ENCODE measurements at regions not wholly inside any gene's neighbourhood (a gene's known extent, or its start where the extent isn't known, plus 50 kb on each side); places are given as distances from the start of the nearest gene placed in this dataset.

DNA sequence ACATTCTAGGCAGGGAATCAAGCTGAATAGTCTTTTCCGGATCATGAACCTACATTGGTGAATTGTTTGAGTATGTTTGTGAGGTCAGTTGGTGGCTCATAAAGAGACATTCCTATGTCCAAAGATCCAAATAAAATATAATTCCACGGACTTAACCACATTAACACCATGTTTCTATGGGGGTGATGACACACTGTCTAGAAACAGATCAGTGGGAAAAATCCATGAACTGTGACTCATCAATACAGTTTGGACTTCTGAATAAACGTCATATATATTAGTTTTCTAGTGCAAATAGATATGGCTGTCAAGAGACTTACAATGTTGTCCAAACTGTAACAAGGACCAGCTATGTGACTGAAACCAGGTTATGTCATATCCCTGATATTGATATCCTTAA is 509.9 kb upstream of the TYRP1 start:
- TF ChIP-seq ZNF146 (tag by site-specific recombination; IDR thresholded peaks at IDR 0.05) = no peak
- TF ChIP-seq, protein P1, sequence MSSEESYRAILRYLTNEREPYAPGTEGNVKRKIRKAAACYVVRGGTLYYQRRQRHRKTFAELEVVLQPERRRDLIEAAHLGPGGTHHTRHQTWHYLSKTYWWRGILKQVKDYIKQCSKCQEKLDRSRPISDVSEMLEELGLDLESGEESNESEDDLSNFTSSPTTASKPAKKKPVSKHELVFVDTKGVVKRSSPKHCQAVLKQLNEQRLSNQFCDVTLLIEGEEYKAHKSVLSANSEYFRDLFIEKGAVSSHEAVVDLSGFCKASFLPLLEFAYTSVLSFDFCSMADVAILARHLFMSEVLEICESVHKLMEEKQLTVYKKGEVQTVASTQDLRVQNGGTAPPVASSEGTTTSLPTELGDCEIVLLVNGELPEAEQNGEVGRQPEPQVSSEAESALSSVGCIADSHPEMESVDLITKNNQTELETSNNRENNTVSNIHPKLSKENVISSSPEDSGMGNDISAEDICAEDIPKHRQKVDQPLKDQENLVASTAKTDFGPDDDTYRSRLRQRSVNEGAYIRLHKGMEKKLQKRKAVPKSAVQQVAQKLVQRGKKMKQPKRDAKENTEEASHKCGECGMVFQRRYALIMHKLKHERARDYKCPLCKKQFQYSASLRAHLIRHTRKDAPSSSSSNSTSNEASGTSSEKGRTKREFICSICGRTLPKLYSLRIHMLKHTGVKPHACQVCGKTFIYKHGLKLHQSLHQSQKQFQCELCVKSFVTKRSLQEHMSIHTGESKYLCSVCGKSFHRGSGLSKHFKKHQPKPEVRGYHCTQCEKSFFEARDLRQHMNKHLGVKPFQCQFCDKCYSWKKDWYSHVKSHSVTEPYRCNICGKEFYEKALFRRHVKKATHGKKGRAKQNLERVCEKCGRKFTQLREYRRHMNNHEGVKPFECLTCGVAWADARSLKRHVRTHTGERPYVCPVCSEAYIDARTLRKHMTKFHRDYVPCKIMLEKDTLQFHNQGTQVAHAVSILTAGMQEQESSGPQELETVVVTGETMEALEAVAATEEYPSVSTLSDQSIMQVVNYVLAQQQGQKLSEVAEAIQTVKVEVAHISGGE (tag by site-specific recombination; conservative IDR thresholded peaks at IDR 0.05; ENCODE audit: low read depth) = no peak
- no peak for TF ChIP-seq EGR2 (tag by site-specific recombination; IDR thresholded peaks at IDR 0.05; ENCODE audit: low read depth)
- TF ChIP-seq, protein P2, sequence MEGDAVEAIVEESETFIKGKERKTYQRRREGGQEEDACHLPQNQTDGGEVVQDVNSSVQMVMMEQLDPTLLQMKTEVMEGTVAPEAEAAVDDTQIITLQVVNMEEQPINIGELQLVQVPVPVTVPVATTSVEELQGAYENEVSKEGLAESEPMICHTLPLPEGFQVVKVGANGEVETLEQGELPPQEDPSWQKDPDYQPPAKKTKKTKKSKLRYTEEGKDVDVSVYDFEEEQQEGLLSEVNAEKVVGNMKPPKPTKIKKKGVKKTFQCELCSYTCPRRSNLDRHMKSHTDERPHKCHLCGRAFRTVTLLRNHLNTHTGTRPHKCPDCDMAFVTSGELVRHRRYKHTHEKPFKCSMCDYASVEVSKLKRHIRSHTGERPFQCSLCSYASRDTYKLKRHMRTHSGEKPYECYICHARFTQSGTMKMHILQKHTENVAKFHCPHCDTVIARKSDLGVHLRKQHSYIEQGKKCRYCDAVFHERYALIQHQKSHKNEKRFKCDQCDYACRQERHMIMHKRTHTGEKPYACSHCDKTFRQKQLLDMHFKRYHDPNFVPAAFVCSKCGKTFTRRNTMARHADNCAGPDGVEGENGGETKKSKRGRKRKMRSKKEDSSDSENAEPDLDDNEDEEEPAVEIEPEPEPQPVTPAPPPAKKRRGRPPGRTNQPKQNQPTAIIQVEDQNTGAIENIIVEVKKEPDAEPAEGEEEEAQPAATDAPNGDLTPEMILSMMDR (tag by site-specific recombination; IDR thresholded peaks at IDR 0.05) = no peak
- TF ChIP-seq BCL11A (tag by site-specific recombination; IDR thresholded peaks at IDR 0.05; ENCODE audit: low read depth) = no peak
- no peak for TF ChIP-seq ZNF549 (tag by site-specific recombination; IDR thresholded peaks at IDR 0.05)
- no peak for TF ChIP-seq KLF1 (tag by site-specific recombination; IDR thresholded peaks at IDR 0.05)
- TF ChIP-seq ZNF792 (tag by site-specific recombination; IDR thresholded peaks at IDR 0.05) = no peak
- TF ChIP-seq ZNF121 (tag by site-specific recombination; IDR thresholded peaks at IDR 0.05) = no peak
- TF ChIP-seq ZNF768 (tag by site-specific recombination; IDR thresholded peaks at IDR 0.05) = no peak

Data from HEK293 (cell line).